K562 (cell line): ENCODE measurements at regions not wholly inside any gene's neighbourhood (a gene's known extent, or its start where the extent isn't known, plus 50 kb on each side); places are given as distances from the start of the nearest gene placed in this dataset.

Source experiments
- ATAC-seq: fragments of 200-7000 bp; cut with Tn5 transposase; 3 replicates; pipeline ENCODE4 v1.9.1; 2020; ENCODE audit warnings: moderate library complexity
- BruUV-seq: library from RNA; stranded (reverse); fragments of 400-500 nt; replicated peaks from 2 replicates; lab custom pipeline; 2021; lab: Mats Ljungman, UMichigan
- CTCF ChIA-PET: fragments of 300-600 bp; formaldehyde crosslinking; extraction: SDS; loops from one replicate; lab custom pipeline; 2021; ENCODE audit warnings: low intra/inter-chr PET ratio; lab: Yijun Ruan, JAX
- POLR2A ChIA-PET: fragments of 300-600, 350-650 bp; sonication (Branson Sonifier 250); formaldehyde crosslinking; extraction: SDS; loops from one replicate; lab custom pipeline; 2021; ENCODE audit warnings: antibody characterized with exemption, inconsistent platforms; lab: Yijun Ruan, JAX
- DNase-seq, 4 experiments: peaks; one replicate each; pipeline versions ENCODE4 v3.0.0 to v3.0.0-alpha.2; 2011 to 2018; ENCODE audit warnings: low spot score in 3 of 4, mixed read lengths in 3 of 4; ENCODE audit errors: extremely low read depth in 1 of 4
- FAIRE-seq: peaks from 2 replicates; lab custom pipeline; 2011; peaks lifted over from hg19 to GRCh38; lab: Jason Lieb, UNC
- H2AFZ ChIP-seq: 2 replicates; pipeline ENCODE4 v1.6.0; 2011; ENCODE audit warnings: low read depth, low read length, control low read depth, inconsistent platforms
- H3K27ac ChIP-seq: fragments of 200-600 bp; 3 replicates; pipeline ENCODE4 v1.8.0; 2011; ENCODE audit warnings: low read depth, mild to moderate bottlenecking, control low read depth, inconsistent platforms, low read length, moderate library complexity, mixed read lengths; ENCODE audit errors: extremely low read depth
- H3K27me3 ChIP-seq, 2 experiments: fragments of 300-600 bp in 1 of 2; 2 replicates in 1 of 2; 3 replicates in 1 of 2; pipeline versions ENCODE4 v1.6.0 to v1.8.0; 2011; ENCODE audit warnings: inconsistent platforms in 2 of 2, low read length in 2 of 2, mild to moderate bottlenecking in 1 of 2, mixed read lengths in 1 of 2, moderate library complexity in 1 of 2; ENCODE audit not compliant: control insufficient read depth in 2 of 2, insufficient read depth in 2 of 2
- H3K36me3 ChIP-seq: fragments of 300-600 bp; 3 replicates; pipeline ENCODE4 v1.8.0; 2011; ENCODE audit warnings: mild to moderate bottlenecking, low read length, inconsistent platforms; ENCODE audit not compliant: control insufficient read depth, insufficient read depth
- H3K4me1 ChIP-seq, 2 experiments: fragments of 200-600 bp in 1 of 2; replicated peaks in 1 of 2; 2 replicates in 1 of 2; 3 replicates in 1 of 2; pipeline versions ENCODE4 v1.5.1 to v1.8.0; 2011; ENCODE audit warnings: inconsistent platforms in 2 of 2, low read length in 2 of 2, mild to moderate bottlenecking in 1 of 2, mixed read lengths in 1 of 2, moderate library complexity in 1 of 2; ENCODE audit not compliant: control insufficient read depth in 2 of 2, insufficient read depth in 2 of 2
- H3K4me2 ChIP-seq: 2 replicates; pipeline ENCODE4 v1.6.1; 2011; ENCODE audit warnings: low read length, control low read depth, inconsistent platforms, mixed read lengths; ENCODE audit not compliant: insufficient read depth
- H3K4me3 ChIP-seq: fragments of 200-600 bp; sonication (generic), shearing (Covaris generic); 2 replicates; pipeline ENCODE4 v1.5.1; 2016; ENCODE audit warnings: control low read depth, inconsistent platforms
- H3K79me2 ChIP-seq: fragments of 200-600 bp; 3 replicates; pipeline ENCODE4 v1.8.0; 2011; ENCODE audit warnings: low read length, inconsistent platforms; ENCODE audit not compliant: control insufficient read depth, insufficient read depth
- H3K9ac ChIP-seq, 2 experiments: 2 replicates each; pipeline versions ENCODE4 v1.6.0 to v1.6.1; 2011; ENCODE audit warnings: low read depth in 2 of 2, low read length in 2 of 2, control low read depth in 1 of 2, inconsistent platforms in 1 of 2, mild to moderate bottlenecking in 1 of 2, mixed read lengths in 1 of 2; ENCODE audit not compliant: insufficient read depth in 1 of 2
- H3K9me1 ChIP-seq: one replicate; pipeline ENCODE4 v1.6.0; 2011; ENCODE audit warnings: inconsistent platforms, mild to moderate bottlenecking, low read length, moderate library complexity; ENCODE audit not compliant: control insufficient read depth, insufficient read depth
- H3K9me3 ChIP-seq: replicated peaks from 2 replicates; pipeline ENCODE4 v1.5.1; 2011; ENCODE audit warnings: low read depth, low read length, inconsistent platforms; ENCODE audit not compliant: control insufficient read depth, insufficient read depth
- H4K20me1 ChIP-seq: replicated peaks from 2 replicates; pipeline ENCODE4 v1.6.1; 2011; ENCODE audit warnings: low read length, inconsistent platforms, mixed read lengths; ENCODE audit not compliant: control insufficient read depth, insufficient read depth
- ADNP ChIP-seq: fragments of 200-800 bp; sonication (Bioruptor generic); IDR thresholded peaks from 2 replicates; pipeline ENCODE4 v1.6.1; 2016; ENCODE audit warnings: missing genetic modification characterization, missing compliant biosample characterization
- ILK ChIP-seq: fragments of 450-650 bp; IDR thresholded peaks from 2 replicates; pipeline ENCODE4 v1.6.1; 2016; ENCODE audit warnings: missing genetic modification characterization, low read depth, mild to moderate bottlenecking, missing compliant biosample characterization, moderate library complexity, borderline replicate concordance
- LARP7 ChIP-seq: fragments of 450-650 bp; IDR thresholded peaks from 2 replicates; pipeline ENCODE4 v1.6.1; 2016
- MAFG ChIP-seq: fragments of 450-650 bp; conservative IDR thresholded peaks from 2 replicates; pipeline ENCODE4 v1.6.1; 2016; ENCODE audit warnings: missing genetic modification characterization, missing compliant biosample characterization
- MTF1 ChIP-seq: fragments of 250-450 bp; sonication (Bioruptor Pico); IDR thresholded peaks from 2 replicates; pipeline ENCODE4 v1.9.0; 2021; ENCODE audit warnings: moderate library complexity, mild to moderate bottlenecking, inconsistent platforms, borderline replicate concordance
- NFIX ChIP-seq: fragments of 250-450 bp; sonication (Bioruptor Pico); IDR thresholded peaks from 2 replicates; pipeline ENCODE4 v1.4.0; 2020; ENCODE audit warnings: low read depth, mild to moderate bottlenecking, moderate library complexity
- SP2 ChIP-seq: IDR thresholded peaks from 2 replicates; pipeline ENCODE4 v1.6.1; 2011; ENCODE audit warnings: mild to moderate bottlenecking, low read depth, low read length, moderate library complexity; ENCODE audit not compliant: poor library complexity, severe bottlenecking; ENCODE audit errors: extremely low read depth
- ZHX1 ChIP-seq: fragments of 150-350 bp; conservative IDR thresholded peaks from 2 replicates; pipeline ENCODE4 v1.6.1; 2014; ENCODE audit warnings: low read length
- ZNF253 ChIP-seq: fragments of 250-450 bp; sonication (Bioruptor Pico); conservative IDR thresholded peaks from 2 replicates; pipeline ENCODE4 v1.6.1; 2021; ENCODE audit warnings: mild to moderate bottlenecking
- ZNF277 ChIP-seq: fragments of 250-450 bp; sonication (Bioruptor Pico); IDR thresholded peaks from 2 replicates; pipeline ENCODE4 v1.8.0; 2022; ENCODE audit warnings: inconsistent platforms, mild to moderate bottlenecking, moderate library complexity, borderline replicate concordance
- WGBS: fragments of 100-300 bp; shearing (Covaris generic); methylation state at CpG from one replicate; pipeline ENCODE4 v1.1.6; 2016; ENCODE audit warnings: low coverage, mixed read lengths; ENCODE audit not compliant: insufficient coverage; ENCODE audit errors: missing lambda C conversion rate; 5-methylcytosine and 5-hydroxymethylcytosine counted together
- in situ Hi-C: fragments of 300-500 bp; cut with MboI; formaldehyde crosslinking; loops from 4 replicates; pipeline ENCODE4 v1.15.0; 2018; ENCODE audit warnings: inconsistent platforms, mixed read lengths
- intact Hi-C: fragments of 100-400 bp; cut with micrococcal nuclease; formaldehyde crosslinking; loops from 2 replicates; pipeline ENCODE4 v1.14.2; 2022
- TF ChIP-seq, protein P1 (sequence below): IDR thresholded peaks from 2 replicates; pipeline ENCODE4 v1.6.1; 2011; ENCODE audit warnings: borderline replicate concordance, low read depth, mild to moderate bottlenecking, moderate library complexity, low read length; ENCODE audit not compliant: insufficient read depth, poor library complexity, severe bottlenecking

GRCh38 chr6:94494500-94494899 lies 1075.1 kb upstream of the EPHA7 start:
- H3K4me2 ChIP-seq = no peak overlapping the region
- H3K9ac ChIP-seq = no peak overlapping the region
- ATAC-seq (no peak), DNase-seq (no peak), FAIRE-seq (no peak)
- no peaks in the 10 kb centered on the region for H3K27me3 ChIP-seq
- ChIA-PET POLR2A (no interaction called here), CTCF (no interaction called here)
- no TSS peak for BruUV-seq
- H2AFZ ChIP-seq = no peak overlapping the region
- H3K79me2 ChIP-seq = no peaks in the 10 kb centered on the region
- H3K27ac ChIP-seq = no peak overlapping the region
- no peaks in the 10 kb centered on the region for H4K20me1 ChIP-seq
- WGBS = 0% methylated on average over 1 of the region's 1 CpG
- H3K4me3 ChIP-seq = no peak overlapping the region
- no peak for TF ChIP-seq SP2
- TF ChIP-seq, protein P1, sequence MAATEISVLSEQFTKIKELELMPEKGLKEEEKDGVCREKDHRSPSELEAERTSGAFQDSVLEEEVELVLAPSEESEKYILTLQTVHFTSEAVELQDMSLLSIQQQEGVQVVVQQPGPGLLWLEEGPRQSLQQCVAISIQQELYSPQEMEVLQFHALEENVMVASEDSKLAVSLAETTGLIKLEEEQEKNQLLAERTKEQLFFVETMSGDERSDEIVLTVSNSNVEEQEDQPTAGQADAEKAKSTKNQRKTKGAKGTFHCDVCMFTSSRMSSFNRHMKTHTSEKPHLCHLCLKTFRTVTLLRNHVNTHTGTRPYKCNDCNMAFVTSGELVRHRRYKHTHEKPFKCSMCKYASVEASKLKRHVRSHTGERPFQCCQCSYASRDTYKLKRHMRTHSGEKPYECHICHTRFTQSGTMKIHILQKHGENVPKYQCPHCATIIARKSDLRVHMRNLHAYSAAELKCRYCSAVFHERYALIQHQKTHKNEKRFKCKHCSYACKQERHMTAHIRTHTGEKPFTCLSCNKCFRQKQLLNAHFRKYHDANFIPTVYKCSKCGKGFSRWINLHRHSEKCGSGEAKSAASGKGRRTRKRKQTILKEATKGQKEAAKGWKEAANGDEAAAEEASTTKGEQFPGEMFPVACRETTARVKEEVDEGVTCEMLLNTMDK = no peak
- H3K36me3 ChIP-seq = no peaks in the 10 kb centered on the region
- H3K9me3 ChIP-seq = peaks cover 2% of the 10 kb centered on the region
- intact Hi-C loops = no loop called here
- H3K9me1 ChIP-seq = no peaks in the 10 kb centered on the region
- in situ Hi-C loops = no loop called here
- H3K4me1 ChIP-seq = no peaks in the 10 kb centered on the region

DNA sequence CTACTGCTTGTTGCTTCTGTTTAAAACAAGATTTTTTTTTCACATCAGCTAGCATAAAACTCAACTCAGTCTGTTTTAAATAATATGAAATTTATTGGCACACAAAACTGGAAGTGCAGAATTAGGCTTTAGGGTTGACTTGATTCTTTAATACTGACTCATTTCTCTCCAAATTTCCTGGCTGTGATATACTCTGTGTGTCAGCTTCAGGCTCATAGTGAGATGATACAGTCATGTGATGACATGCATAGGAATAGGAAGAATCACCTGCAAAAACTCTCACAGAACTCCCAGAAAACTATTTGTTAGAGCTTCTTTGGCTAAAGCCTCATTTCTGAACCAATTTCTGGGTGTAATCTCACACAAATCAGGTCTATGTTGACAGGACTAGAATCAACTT lies 1068.0 kb upstream of the EPHA7 start:
- CTCF ChIA-PET = no interaction called here
- no peaks in the 10 kb centered on the region for H3K36me3 ChIP-seq
- H3K4me3 ChIP-seq = no peak overlapping the region
- H3K4me2 ChIP-seq = no peak overlapping the region
- H3K9me3 ChIP-seq = no peaks in the 10 kb centered on the region
- no peaks in the 10 kb centered on the region for H4K20me1 ChIP-seq
- no peaks in the 10 kb centered on the region for H3K4me1 ChIP-seq
- no peak overlapping the region for H3K27ac ChIP-seq
- no peaks in the 10 kb centered on the region for H3K27me3 ChIP-seq
- H3K79me2 ChIP-seq = no peaks in the 10 kb centered on the region
- no peak overlapping the region for H3K9ac ChIP-seq
- POLR2A ChIA-PET = interaction anchor here (0.7 kb wide), 1 partner anchor 88 kb away, joined by 4 read pairs; no protein-coding TSS in a partner anchor
- H3K9me1 ChIP-seq = no peaks in the 10 kb centered on the region
- BruUV-seq = no TSS peak
- in situ Hi-C loops = no loop called here
- FAIRE-seq (no peak), DNase-seq (no peak), ATAC-seq (no peak)
- no peak overlapping the region for H2AFZ ChIP-seq
- intact Hi-C loops = no loop called here
- TF ChIP-seq MTF1 (CRISPR knock-in tag) = no peak
- no peak for TF ChIP-seq ILK (tag)
- TF ChIP-seq NFIX (CRISPR knock-in tag) = no peak
- TF ChIP-seq ADNP (tag) = no peak
- no peak for TF ChIP-seq ZNF277 (CRISPR knock-in tag)
- TF ChIP-seq MAFG = no peak
- TF ChIP-seq ZHX1 = no peak
- no peak for TF ChIP-seq LARP7
- TF ChIP-seq ZNF253 = no peak
